ENCODE measurements at regions not wholly inside any gene's neighbourhood (a gene's known extent, or its start where the extent isn't known, plus 50 kb on each side); places are given as distances from the start of the nearest gene placed in this dataset.

- no peak for DNase-seq
- no peaks in the 10 kb centered on the region for H3K27me3 Mint-ChIP-seq
- peaks cover 3% of the 10 kb centered on the region for H3K4me1 Mint-ChIP-seq
- no peaks in the 10 kb centered on the region for H3K36me3 Mint-ChIP-seq
- no peak for ATAC-seq (ENCODE audit: low read depth)
- H3K9me3 Mint-ChIP-seq, result peaks cover 6% of the 10 kb centered on the region
- POLR2A ChIA-PET, result no interaction called here
- no peak overlapping the region for H3K4me3 Mint-ChIP-seq
- no peak overlapping the region for H3K27ac Mint-ChIP-seq
These were observed 82.4 kb downstream of the OXSM start for GRCh38 chr3:25872200-25872877.

DNA sequence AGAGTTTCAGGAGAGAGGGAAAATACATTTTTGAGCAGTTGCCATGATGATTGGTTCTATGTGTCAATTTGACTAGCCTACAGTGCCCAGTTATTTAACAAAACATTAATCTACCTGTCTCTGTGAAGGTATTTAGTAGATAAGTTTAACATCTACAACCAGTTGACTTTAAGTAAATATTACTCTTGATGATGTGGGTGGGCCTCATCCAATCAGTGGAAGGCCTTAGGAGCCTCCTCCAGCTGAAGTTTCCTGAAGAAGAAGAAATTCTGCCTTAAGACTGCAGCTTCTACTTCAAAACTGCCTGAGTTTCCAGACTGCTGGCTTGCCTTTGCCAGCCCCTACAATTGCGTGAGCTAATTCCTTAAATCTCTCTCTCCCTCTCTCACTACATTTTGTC, 93.6 kb downstream of the OXSM start:
- Mint-ChIP-seq H3K36me3 (no peaks in the 10 kb centered on the region), H3K4me1 (no peaks in the 10 kb centered on the region)

DNA sequence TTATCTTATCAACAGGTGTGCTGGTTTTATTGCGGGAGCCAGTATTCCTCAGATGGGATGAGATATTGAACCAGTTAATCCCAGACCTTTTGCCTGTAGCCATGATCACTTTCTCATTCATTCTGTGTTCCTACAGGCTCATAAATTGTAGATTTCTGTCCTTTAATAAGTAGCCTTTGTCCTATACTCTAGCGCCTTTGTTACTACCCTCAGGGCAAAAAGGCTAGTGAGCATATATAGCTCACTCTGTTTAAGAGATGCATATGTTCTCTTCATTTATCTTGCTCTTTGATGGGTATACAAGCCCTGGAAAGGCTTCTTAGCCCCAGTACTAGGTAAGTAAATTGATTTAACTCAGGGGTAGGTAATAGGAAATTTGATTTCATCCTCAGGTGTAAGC, 95.1 kb downstream of the OXSM start:
- Mint-ChIP-seq H3K36me3 (no peaks in the 10 kb centered on the region), H3K4me1 (no peaks in the 10 kb centered on the region), H3K4me3 (no peak overlapping the region), H3K9me3 (no peaks in the 10 kb centered on the region), H3K27ac (no peak overlapping the region), H3K27me3 (peaks cover 4% of the 10 kb centered on the region)
- POLR2A ChIA-PET, result no interaction called here
- ATAC-seq (ENCODE audit: low read depth) (no peak), DNase-seq (no peak)

More for the DNA sequence above, 93.6 kb downstream of the OXSM start:
- no peak overlapping the region for H3K4me3 Mint-ChIP-seq
- ATAC-seq (ENCODE audit: low read depth) (no peak), DNase-seq (no peak)
- peaks cover 4% of the 10 kb centered on the region for H3K27me3 Mint-ChIP-seq
- no peak overlapping the region for H3K27ac Mint-ChIP-seq
- POLR2A ChIA-PET, result no interaction called here
- no peaks in the 10 kb centered on the region for H3K9me3 Mint-ChIP-seq

- H3K27me3 Mint-ChIP-seq, result peaks cover 4% of the 10 kb centered on the region
- POLR2A ChIA-PET, result no interaction called here
- no peak overlapping the region for H3K27ac Mint-ChIP-seq
- H3K4me1 Mint-ChIP-seq, result no peaks in the 10 kb centered on the region
- DNase-seq, result no peak
- no peaks in the 10 kb centered on the region for H3K36me3 Mint-ChIP-seq
- no peaks in the 10 kb centered on the region for H3K9me3 Mint-ChIP-seq
- H3K4me3 Mint-ChIP-seq, result no peak overlapping the region
- no peak for ATAC-seq (ENCODE audit: low read depth)
These were observed 95.7 kb downstream of the OXSM start for GRCh38 chr3:25885544-25885943.

GRCh38 chr3:25887907-25888306, 98.0 kb downstream of the OXSM start:
- Mint-ChIP-seq H3K27ac (no peak overlapping the region), H3K27me3 (peaks cover 4% of the 10 kb centered on the region), H3K9me3 (no peaks in the 10 kb centered on the region), H3K4me1 (no peaks in the 10 kb centered on the region), H3K4me3 (no peak overlapping the region), H3K36me3 (no peaks in the 10 kb centered on the region)
- POLR2A ChIA-PET, result no interaction called here
- ATAC-seq (ENCODE audit: low read depth) (no peak), DNase-seq (no peak)

- peaks cover 4% of the 10 kb centered on the region for H3K27me3 Mint-ChIP-seq
- POLR2A ChIA-PET, result no interaction called here
These were observed 99.1 kb downstream of the OXSM start for GRCh38 chr3:25888892-25889524.

GRCh38 chr3:25889525-25889917, 99.6 kb downstream of the OXSM start:
- Mint-ChIP-seq H3K4me3 (no peak overlapping the region), H3K27ac (no peak overlapping the region), H3K4me1 (no peaks in the 10 kb centered on the region), H3K36me3 (no peaks in the 10 kb centered on the region), H3K9me3 (no peaks in the 10 kb centered on the region), H3K27me3 (peaks cover 4% of the 10 kb centered on the region)
- ATAC-seq (ENCODE audit: low read depth), result no peak
- DNase-seq, result no peak
- POLR2A ChIA-PET, result no interaction called here

More at GRCh38 chr3:25888892-25889524, 99.1 kb downstream of the OXSM start:
- DNase-seq (no peak), ATAC-seq (ENCODE audit: low read depth) (no peak)
- Mint-ChIP-seq H3K36me3 (no peaks in the 10 kb centered on the region), H3K4me1 (no peaks in the 10 kb centered on the region), H3K4me3 (no peak overlapping the region), H3K27ac (no peak overlapping the region), H3K9me3 (no peaks in the 10 kb centered on the region)

- no peak for ATAC-seq (ENCODE audit: low read depth)
- H3K9me3 Mint-ChIP-seq, result no peaks in the 10 kb centered on the region
- no peak overlapping the region for H3K4me3 Mint-ChIP-seq
- no peaks in the 10 kb centered on the region for H3K36me3 Mint-ChIP-seq
- DNase-seq, result no peak
- no peak overlapping the region for H3K27ac Mint-ChIP-seq
- H3K4me1 Mint-ChIP-seq, result no peaks in the 10 kb centered on the region
- H3K27me3 Mint-ChIP-seq, result no peaks in the 10 kb centered on the region
- POLR2A ChIA-PET, result no interaction called here
These were observed 104.2 kb downstream of the OXSM start for GRCh38 chr3:25894101-25894500.

DNA sequence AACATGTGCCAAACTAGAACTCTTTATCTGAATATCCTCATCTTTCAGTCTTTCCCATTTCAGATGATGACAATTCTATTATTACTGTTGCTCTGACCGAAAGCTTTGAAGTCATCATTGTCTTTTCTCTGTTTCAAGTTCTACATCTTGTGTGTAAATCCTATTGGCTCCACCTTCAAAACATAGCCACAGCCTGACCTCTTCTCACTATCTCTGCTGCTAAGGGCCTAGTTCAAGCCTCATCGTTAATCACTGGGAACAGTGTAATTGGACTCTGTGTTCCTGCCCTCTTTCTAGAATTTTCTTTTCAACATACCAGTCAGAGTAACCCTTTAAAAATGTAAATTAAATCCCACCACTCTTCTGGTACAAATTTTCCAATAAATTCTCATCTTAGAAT, 105.1 kb downstream of the OXSM start:
- H3K9me3 Mint-ChIP-seq, result no peaks in the 10 kb centered on the region
- no peak for ATAC-seq (ENCODE audit: low read depth)
- DNase-seq, result no peak

GRCh38 chr3:25895443-25895842, 105.6 kb downstream of the OXSM start:
- H3K9me3 Mint-ChIP-seq, result no peaks in the 10 kb centered on the region
- H3K36me3 Mint-ChIP-seq, result no peaks in the 10 kb centered on the region
- POLR2A ChIA-PET, result no interaction called here
- no peaks in the 10 kb centered on the region for H3K4me1 Mint-ChIP-seq
- ATAC-seq (ENCODE audit: low read depth), result no peak
- no peak for DNase-seq
- H3K27me3 Mint-ChIP-seq, result no peaks in the 10 kb centered on the region
- no peak overlapping the region for H3K27ac Mint-ChIP-seq
- H3K4me3 Mint-ChIP-seq, result no peak overlapping the region

More for the DNA sequence above, 105.1 kb downstream of the OXSM start:
- no peaks in the 10 kb centered on the region for H3K4me1 Mint-ChIP-seq
- no peaks in the 10 kb centered on the region for H3K27me3 Mint-ChIP-seq
- no peak overlapping the region for H3K4me3 Mint-ChIP-seq
- no peak overlapping the region for H3K27ac Mint-ChIP-seq
- no peaks in the 10 kb centered on the region for H3K36me3 Mint-ChIP-seq
- POLR2A ChIA-PET, result no interaction called here

- H3K4me3 Mint-ChIP-seq, result no peak overlapping the region
- ATAC-seq (ENCODE audit: low read depth), result no peak
- H3K27me3 Mint-ChIP-seq, result no peaks in the 10 kb centered on the region
- no peaks in the 10 kb centered on the region for H3K9me3 Mint-ChIP-seq
- H3K36me3 Mint-ChIP-seq, result no peaks in the 10 kb centered on the region
- DNase-seq, result no peak
- H3K27ac Mint-ChIP-seq, result no peak overlapping the region
- peaks cover 4% of the 10 kb centered on the region for H3K4me1 Mint-ChIP-seq
- POLR2A ChIA-PET, result no interaction called here
These were observed 107.1 kb downstream of the OXSM start for GRCh38 chr3:25897019-25897418.

DNA sequence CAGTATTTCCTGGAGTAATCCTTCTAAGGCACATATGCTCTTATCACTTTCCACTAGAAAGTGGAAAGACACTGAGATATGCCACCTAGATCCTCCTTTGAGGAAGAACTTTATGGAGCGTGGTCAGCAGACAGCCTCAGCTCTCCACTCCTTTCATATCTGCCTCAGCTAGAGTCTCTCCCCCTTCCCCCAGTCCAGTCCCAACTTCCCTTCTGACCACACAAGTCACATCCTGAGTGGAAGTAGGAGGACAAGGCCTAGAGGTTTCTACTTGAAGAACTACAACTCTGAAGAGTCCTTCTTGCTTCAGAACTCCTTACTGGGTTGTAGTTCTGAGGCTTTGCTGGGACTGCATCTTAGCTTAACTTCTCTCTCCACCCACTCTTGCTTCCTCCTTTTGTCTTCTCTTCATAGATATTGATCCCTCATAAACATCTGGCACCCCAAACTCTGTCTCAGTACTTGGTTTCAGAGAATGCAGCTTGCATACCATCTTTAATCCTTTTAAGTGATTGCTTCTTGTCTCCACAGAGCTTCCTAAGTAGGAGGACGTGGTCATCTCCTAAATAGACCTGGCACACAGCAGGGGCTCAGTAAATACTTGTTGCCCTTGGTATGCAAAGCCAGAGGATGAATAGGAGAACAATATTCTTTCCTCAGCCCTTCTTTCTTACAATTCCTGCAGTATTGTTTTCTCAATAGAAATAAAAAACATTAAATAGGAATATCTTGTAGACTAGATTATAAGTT, 109.6 kb downstream of the OXSM start:
- Mint-ChIP-seq H3K9me3 (no peaks in the 10 kb centered on the region), H3K4me1 (peaks cover 4% of the 10 kb centered on the region), H3K4me3 (no peak overlapping the region), H3K27ac (no peak overlapping the region), H3K27me3 (peaks cover 2% of the 10 kb centered on the region), H3K36me3 (no peaks in the 10 kb centered on the region)
- POLR2A ChIA-PET, result no interaction called here
- ATAC-seq (ENCODE audit: low read depth) (no peak), DNase-seq (no peak)

DNA sequence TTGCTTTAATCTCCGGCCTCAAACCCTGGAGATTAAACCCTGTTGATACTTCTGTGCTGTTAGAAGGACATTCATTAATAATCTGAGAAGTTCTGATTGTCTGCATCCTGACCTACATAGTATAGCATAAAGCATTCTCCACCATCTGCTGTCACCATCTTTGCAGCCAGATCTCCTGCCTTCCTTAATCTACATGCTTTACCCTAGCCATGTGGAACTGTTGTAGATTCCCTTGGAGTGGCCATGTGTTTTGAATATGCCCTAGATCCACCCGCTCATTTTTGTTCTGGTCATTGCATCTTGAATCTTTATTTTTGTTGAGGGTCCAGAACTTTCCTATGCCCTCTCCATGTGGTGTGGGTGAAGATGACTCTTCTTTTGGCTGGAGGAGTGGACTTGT, 110.3 kb downstream of the OXSM start:
- POLR2A ChIA-PET, result interaction anchor here (1.3 kb wide), 1 partner anchor 236 kb away, joined by 3 read pairs; no protein-coding TSS in a partner anchor
- no peaks in the 10 kb centered on the region for H3K36me3 Mint-ChIP-seq
- ATAC-seq (ENCODE audit: low read depth), result no peak
- no peak for DNase-seq
- peaks cover 4% of the 10 kb centered on the region for H3K4me1 Mint-ChIP-seq
- peaks cover 2% of the 10 kb centered on the region for H3K27me3 Mint-ChIP-seq
- no peak overlapping the region for H3K4me3 Mint-ChIP-seq
- H3K27ac Mint-ChIP-seq, result no peak overlapping the region
- no peaks in the 10 kb centered on the region for H3K9me3 Mint-ChIP-seq

GRCh38 chr3:25901796-25902195, 111.9 kb downstream of the OXSM start:
- H3K27ac Mint-ChIP-seq, result no peak overlapping the region
- DNase-seq (no peak), ATAC-seq (ENCODE audit: low read depth) (no peak)
- H3K4me3 Mint-ChIP-seq, result no peak overlapping the region
- H3K4me1 Mint-ChIP-seq, result peaks cover 4% of the 10 kb centered on the region
- no peaks in the 10 kb centered on the region for H3K36me3 Mint-ChIP-seq
- no peaks in the 10 kb centered on the region for H3K9me3 Mint-ChIP-seq
- POLR2A ChIA-PET, result interaction anchor here (1.3 kb wide), 1 partner anchor 238 kb away, joined by 3 read pairs; no protein-coding TSS in a partner anchor
- peaks cover 2% of the 10 kb centered on the region for H3K27me3 Mint-ChIP-seq

Data from activated naive CD8-positive, alpha-beta T cell treated with anti-CD3 and anti-CD28 coated beads, Interleukin-2, amount 10 ng/mL, durations not matched to agents 7 days and 5 days (primary cell).